Keratinocyte (primary cell): ENCODE measurements at regions not wholly inside any gene's neighbourhood (a gene's known extent, or its start where the extent isn't known, plus 50 kb on each side); places are given as distances from the start of the nearest gene placed in this dataset.

Source experiments
- DNase-seq: peaks from one replicate; pipeline ENCODE4 v3.0.0-alpha.2; 2011; ENCODE audit warnings: low read depth, missing footprints, low spot score
- FAIRE-seq: peaks from 2 replicates; lab custom pipeline; 2011; peaks lifted over from hg19 to GRCh38; lab: Jason Lieb, UNC
- H2AFZ ChIP-seq: 2 replicates; pipeline ENCODE4 v1.6.0; 2012; ENCODE audit warnings: low read length, control low read depth, inconsistent platforms; ENCODE audit not compliant: control insufficient read depth
- H3K27ac ChIP-seq: 2 replicates; pipeline ENCODE4 v1.5.1; 2011; ENCODE audit warnings: low read length; ENCODE audit not compliant: control insufficient read depth, insufficient read depth
- H3K27me3 ChIP-seq: 3 replicates; pipeline ENCODE4 v1.6.0; 2011; ENCODE audit warnings: low read length; ENCODE audit not compliant: control insufficient read depth, insufficient read depth; ENCODE audit errors: extremely low read depth
- H3K36me3 ChIP-seq, 2 experiments: 2 replicates in 1 of 2; 3 replicates in 1 of 2; pipeline ENCODE4 v1.5.1; 2011; ENCODE audit warnings: low read length in 2 of 2, mild to moderate bottlenecking in 1 of 2; ENCODE audit not compliant: control insufficient read depth in 2 of 2, insufficient read depth in 2 of 2; ENCODE audit errors: extremely low read depth in 1 of 2
- H3K4me1 ChIP-seq: 3 replicates; pipeline ENCODE4 v1.5.1; 2011; ENCODE audit warnings: low read length; ENCODE audit not compliant: control insufficient read depth, insufficient read depth; ENCODE audit errors: extremely low read depth
- H3K4me2 ChIP-seq: 3 replicates; pipeline ENCODE4 v1.6.0; 2011; ENCODE audit warnings: low read depth, low read length; ENCODE audit not compliant: control insufficient read depth, insufficient read depth; ENCODE audit errors: extremely low read depth
- H3K4me3 ChIP-seq, 3 experiments: fragments of 200-600 bp in 1 of 3; sonication (generic) in 1 of 3; 2 replicates in 2 of 3; 3 replicates in 1 of 3; pipeline ENCODE4 v1.5.1; 2011 to 2016; ENCODE audit warnings: low read length in 3 of 3, mild to moderate bottlenecking in 3 of 3, control low read depth in 2 of 3, inconsistent platforms in 1 of 3, low read depth in 1 of 3, mixed read lengths in 1 of 3, mixed run types in 1 of 3, moderate library complexity in 1 of 3; ENCODE audit not compliant: control insufficient read depth in 2 of 3, insufficient read depth in 2 of 3; ENCODE audit errors: extremely low read depth in 1 of 3
- H3K79me2 ChIP-seq: 2 replicates; pipeline ENCODE4 v1.6.0; 2012; ENCODE audit warnings: low read length; ENCODE audit not compliant: control insufficient read depth, insufficient read depth
- H3K9ac ChIP-seq: 3 replicates; pipeline ENCODE4 v1.6.0; 2011; ENCODE audit warnings: low read length; ENCODE audit not compliant: control insufficient read depth, insufficient read depth; ENCODE audit errors: extremely low read depth
- H3K9me1 ChIP-seq: 3 replicates; pipeline ENCODE4 v1.6.0; 2011; ENCODE audit warnings: low read length; ENCODE audit not compliant: control insufficient read depth, insufficient read depth; ENCODE audit errors: extremely low read depth
- H3K9me3 ChIP-seq: 2 replicates; pipeline ENCODE4 v1.5.1; 2012; ENCODE audit warnings: low read depth, low read length; ENCODE audit not compliant: control insufficient read depth
- H4K20me1 ChIP-seq: 3 replicates; pipeline ENCODE4 v1.6.0; 2011; ENCODE audit warnings: low read length; ENCODE audit not compliant: control insufficient read depth, insufficient read depth; ENCODE audit errors: extremely low read depth
- EZH2 ChIP-seq: IDR thresholded peaks from one replicate; pipeline ENCODE4 v1.6.1; 2012; ENCODE audit warnings: inconsistent platforms, mild to moderate bottlenecking, low read length, moderate library complexity
- dilution Hi-C: fragments of 300-500 bp; cut with MboI; formaldehyde crosslinking; loops from one replicate; pipeline ENCODE4 v1.7.0; 2020; ENCODE audit warnings: low sequenced_read_pairs; ENCODE audit not compliant: extremely low pct_ligation_motif_present
- TF ChIP-seq, protein P1 (sequence below), 3 experiments: IDR thresholded peaks in 1 of 3; conservative IDR thresholded peaks in 1 of 3; optimal IDR thresholded peaks in 1 of 3; 2 replicates in 2 of 3; 3 replicates in 1 of 3; pipeline versions ENCODE3 to v1.5.1; 2011; ENCODE audit warnings: low read length in 3 of 3, mild to moderate bottlenecking in 3 of 3, moderate library complexity in 2 of 3, control low read depth in 1 of 3, inconsistent platforms in 1 of 3; ENCODE audit not compliant: insufficient read depth in 2 of 3; ENCODE audit errors: extremely low read depth in 1 of 3

DNA sequence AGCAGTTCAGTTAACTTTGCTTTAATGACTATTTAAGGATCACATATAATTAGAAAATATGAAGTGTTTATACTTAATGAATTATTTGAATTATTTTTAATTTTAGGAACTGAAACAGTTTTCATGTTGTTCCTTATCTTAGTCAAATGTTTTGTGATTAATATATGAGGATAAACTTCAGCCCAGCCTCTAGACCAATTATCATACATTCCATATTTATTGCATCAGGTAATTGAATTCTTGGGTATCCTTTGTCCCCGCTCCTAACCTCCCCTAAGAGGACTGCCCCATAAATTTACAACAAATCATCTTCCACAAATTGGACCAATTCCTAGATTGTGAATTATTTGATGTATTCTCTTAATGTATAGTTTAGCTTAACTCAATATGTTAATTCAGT lies 74.8 kb downstream of the ZNF622 start:
- Histone ChIP-seq H3K27ac (no peak overlapping the region), H3K79me2 (no peaks in the 10 kb centered on the region), H4K20me1 (no peaks in the 10 kb centered on the region), H3K4me3 (no peak overlapping the region), H3K9me3 (no peaks in the 10 kb centered on the region), H3K9ac (no peak overlapping the region), H3K4me2 (no peak overlapping the region), H2AFZ (no peak overlapping the region), H3K9me1 (no peaks in the 10 kb centered on the region), H3K27me3 (no peaks in the 10 kb centered on the region), H3K4me1 (no peaks in the 10 kb centered on the region), H3K36me3 (no peaks in the 10 kb centered on the region)
- dilution Hi-C loops: no loop called here
- no peak for FAIRE-seq
- TF ChIP-seq, protein P1, sequence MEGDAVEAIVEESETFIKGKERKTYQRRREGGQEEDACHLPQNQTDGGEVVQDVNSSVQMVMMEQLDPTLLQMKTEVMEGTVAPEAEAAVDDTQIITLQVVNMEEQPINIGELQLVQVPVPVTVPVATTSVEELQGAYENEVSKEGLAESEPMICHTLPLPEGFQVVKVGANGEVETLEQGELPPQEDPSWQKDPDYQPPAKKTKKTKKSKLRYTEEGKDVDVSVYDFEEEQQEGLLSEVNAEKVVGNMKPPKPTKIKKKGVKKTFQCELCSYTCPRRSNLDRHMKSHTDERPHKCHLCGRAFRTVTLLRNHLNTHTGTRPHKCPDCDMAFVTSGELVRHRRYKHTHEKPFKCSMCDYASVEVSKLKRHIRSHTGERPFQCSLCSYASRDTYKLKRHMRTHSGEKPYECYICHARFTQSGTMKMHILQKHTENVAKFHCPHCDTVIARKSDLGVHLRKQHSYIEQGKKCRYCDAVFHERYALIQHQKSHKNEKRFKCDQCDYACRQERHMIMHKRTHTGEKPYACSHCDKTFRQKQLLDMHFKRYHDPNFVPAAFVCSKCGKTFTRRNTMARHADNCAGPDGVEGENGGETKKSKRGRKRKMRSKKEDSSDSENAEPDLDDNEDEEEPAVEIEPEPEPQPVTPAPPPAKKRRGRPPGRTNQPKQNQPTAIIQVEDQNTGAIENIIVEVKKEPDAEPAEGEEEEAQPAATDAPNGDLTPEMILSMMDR (optimal IDR thresholded peaks at IDR 0.05 in 1 of 3, IDR thresholded peaks at IDR 0.05 in 1 of 3, conservative IDR thresholded peaks at IDR 0.05 in 1 of 3; ENCODE audit: extremely low read depth in 1 of 3, insufficient read depth in 2 of 3, low read length in 3 of 3): no peak
- no peak for TF ChIP-seq EZH2
- no peak for DNase-seq

DNA sequence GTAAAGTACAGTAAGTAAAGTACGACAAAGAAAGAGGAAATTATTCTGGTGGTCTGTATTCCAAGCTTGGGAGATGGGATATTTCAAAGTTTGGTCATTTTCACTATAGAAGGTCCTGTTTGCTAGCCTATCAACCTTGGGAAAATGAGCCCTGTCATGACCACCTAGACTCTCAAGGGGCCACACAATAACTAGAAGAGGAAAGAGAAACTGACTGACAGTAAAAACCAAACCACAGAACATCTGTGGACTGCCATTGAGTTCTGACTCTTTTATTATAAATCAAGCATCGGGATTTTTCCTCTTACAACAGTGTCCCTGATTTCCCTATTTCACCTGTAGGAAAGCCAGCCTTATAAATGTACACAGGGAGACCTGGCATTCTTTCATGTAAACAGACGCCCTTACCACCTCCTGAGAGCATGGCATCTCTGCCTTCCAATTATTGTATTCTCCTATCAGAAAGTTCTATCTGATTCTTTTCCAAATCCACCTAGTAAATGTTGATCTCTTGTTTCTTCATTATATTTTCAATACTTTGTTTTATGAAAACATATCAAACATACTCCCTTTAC lies 80.0 kb downstream of the ZNF622 start:
- no peaks in the 10 kb centered on the region for H3K4me1 ChIP-seq
- H3K27ac ChIP-seq: no peak overlapping the region
- no peak for TF ChIP-seq EZH2
- TF ChIP-seq, protein P1 (optimal IDR thresholded peaks at IDR 0.05 in 1 of 3, IDR thresholded peaks at IDR 0.05 in 1 of 3, conservative IDR thresholded peaks at IDR 0.05 in 1 of 3; ENCODE audit: extremely low read depth in 1 of 3, insufficient read depth in 2 of 3, low read length in 3 of 3): no peak
- H3K9me1 ChIP-seq: no peaks in the 10 kb centered on the region
- no peak overlapping the region for H3K4me2 ChIP-seq
- no peak overlapping the region for H3K9ac ChIP-seq
- no peaks in the 10 kb centered on the region for H3K36me3 ChIP-seq
- no peak overlapping the region for H3K4me3 ChIP-seq
- no peaks in the 10 kb centered on the region for H3K79me2 ChIP-seq
- dilution Hi-C loops: no loop called here
- no peak overlapping the region for H2AFZ ChIP-seq
- H3K27me3 ChIP-seq: no peaks in the 10 kb centered on the region
- no peaks in the 10 kb centered on the region for H3K9me3 ChIP-seq
- H4K20me1 ChIP-seq: no peaks in the 10 kb centered on the region
- DNase-seq (no peak), FAIRE-seq (no peak)
